ENCODE measurements at regions not wholly inside any gene's neighbourhood (a gene's known extent, or its start where the extent isn't known, plus 50 kb on each side); places are given as distances from the start of the nearest gene placed in this dataset.

DNA sequence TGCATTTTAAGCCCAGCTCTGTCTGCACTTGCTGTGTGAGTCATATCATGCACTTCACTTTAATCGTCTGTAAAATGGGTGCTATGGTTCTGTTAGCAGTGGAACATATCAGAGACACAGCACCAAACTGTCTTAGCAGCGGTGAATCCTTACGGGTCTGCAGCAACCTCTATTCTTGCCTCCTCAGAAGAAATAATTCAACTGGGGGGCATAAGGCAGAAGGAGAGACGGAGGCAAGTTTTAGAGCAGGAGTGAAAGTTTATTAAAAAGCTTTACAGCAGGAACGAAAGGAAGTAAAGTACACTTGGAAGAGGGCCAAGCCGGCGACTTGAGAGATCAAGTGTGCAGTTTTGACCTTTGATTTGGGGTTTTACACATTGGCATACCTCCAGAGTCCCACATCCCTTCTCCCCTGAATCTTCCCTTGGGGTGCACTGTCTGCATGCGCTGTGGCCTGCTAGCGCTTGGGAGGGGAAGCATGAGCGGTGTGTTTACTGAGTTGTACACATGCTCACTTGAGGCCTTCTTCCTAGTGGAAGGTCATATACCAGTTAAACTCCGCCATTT is 109.8 kb downstream of the DDX1 start:
- DNase-seq (ENCODE audit: low spot score) = no peak

DNA sequence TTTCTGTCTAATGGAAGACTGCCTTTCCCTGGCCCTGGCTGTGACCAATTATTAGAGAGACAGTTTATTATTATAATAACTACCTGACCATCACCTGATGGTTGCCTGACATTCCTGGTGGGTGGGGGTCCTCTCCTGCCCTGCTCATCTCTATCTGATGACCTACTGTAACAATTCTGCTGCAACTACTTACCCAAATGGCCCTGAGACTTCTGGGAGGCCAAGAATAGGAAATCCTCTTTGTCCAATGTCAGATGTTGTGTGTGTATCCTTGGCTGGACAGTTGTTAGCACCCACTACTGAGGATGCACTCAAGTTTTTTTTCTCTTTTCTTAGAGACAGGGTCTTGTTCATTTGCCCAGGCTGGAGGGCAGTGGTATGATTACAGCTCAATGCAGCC is 110.3 kb downstream of the DDX1 start:
- no peak for DNase-seq (ENCODE audit: low spot score)

DNA sequence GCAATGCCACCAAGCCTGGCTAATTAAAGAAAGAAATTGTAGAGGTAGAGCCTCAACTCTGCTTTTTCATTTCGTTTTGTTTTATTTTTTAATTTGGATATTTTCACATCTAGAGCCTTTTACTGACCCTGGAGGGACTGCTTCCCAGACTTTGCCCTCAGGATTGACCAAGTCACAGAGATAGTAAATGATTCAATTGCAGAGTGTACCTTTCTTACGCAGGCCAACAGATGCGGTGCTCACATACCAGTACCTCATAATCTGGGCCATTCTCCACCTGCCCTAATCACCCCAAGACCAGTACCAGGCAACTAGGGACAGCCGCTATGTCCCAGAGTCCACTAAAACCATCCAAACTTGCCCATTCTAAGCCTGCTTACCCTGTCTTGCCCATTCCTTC is 110.8 kb downstream of the DDX1 start:
- no peak for DNase-seq (ENCODE audit: low spot score)

DNA sequence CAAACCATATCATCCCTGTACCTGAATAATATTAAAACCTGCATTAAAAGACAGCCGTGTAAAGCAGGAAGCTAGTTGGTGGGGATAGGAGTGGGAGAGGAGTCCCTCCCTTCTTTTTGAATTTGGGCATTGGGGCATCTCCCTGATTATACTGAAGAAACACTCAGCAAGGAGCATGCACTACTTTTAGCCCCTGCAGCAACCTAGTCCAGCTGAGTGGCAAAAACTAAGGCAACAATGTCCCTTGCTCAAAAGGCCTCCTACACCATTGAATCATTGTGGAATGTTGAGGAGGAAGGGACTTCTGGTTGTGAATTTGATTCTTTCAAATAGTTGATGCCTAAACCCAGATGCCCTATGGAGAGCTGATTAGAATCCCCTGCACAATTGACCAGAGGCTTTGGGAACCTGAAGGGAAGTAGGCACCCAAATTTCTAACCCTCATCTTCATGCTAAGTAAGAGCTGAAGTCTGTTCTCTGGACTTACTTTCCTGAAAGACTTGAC is 111.7 kb downstream of the DDX1 start:
- no peak for DNase-seq (ENCODE audit: low spot score)

DNA sequence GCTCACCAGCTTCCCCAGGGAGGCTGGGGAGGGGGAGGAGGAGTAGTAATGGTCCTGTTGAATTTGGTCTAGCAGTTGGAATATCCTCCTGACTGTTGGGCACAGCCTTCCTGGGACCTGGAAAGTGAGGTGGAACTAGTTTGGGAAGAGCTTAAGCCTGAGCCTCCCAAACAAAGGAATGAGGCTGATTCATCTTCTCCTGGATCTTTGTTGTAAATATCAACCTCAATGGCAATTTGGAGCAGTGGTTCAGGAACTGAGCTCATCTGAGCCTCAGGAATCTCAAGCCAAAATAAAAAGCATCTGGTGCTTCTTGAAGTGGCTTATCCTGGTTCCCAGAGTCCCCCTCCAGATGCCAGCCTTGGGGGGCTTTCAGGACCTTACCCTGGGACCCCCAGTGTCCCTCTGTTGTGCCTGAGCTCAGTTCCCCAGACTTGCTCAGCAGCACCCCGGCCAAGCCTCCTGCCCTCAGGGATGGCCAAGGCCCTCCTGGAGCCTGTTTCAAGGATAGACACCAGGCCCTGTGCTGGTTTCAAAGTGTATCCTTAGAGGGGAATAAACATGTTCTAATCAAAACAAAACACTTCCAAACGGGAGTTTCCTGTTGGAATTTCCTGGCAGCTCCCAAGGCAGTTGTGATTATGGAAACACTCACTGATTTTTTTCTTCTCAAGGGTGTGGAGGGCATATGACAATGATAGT is 112.6 kb downstream of the DDX1 start:
- DNase-seq (ENCODE audit: low spot score) = no peak

DNA sequence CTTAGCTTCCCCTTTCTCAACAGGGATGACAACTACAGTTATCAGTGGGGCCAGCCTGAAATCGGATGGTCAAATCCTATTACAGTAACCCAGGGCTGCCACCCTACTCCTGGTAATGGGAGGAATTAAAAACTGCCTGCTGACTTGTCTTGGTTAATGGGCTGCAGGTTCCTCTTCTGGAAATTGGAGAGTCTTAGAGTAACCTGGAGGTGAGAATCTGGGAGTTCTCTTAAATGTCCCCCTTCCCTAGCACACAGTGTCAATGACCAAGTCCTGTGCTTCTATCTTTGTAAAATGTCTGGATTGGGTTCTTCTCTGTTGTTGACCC is 113.1 kb downstream of the DDX1 start:
- DNase-seq (ENCODE audit: low spot score) = no peak

DNA sequence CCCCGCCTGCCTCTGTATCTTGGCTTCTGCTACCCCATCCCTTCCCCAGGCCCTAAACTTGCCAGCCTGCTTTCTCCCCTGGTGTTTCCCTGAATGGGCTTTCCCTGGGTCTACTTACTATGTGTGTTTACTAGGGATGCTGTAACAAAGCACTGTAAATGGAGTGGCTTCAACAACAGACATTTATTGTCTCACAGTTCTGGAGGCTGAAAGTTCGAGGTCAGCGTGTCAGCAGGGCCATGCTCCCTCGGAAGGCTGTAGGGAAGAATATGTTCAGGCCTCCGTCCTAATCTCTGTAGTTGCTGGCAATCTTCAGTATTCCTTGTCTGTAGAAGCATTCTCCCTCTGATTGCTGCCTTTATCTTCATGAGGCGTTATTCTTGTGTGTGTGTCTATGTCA is 113.6 kb downstream of the DDX1 start:
- no peak for DNase-seq (ENCODE audit: low spot score)

DNA sequence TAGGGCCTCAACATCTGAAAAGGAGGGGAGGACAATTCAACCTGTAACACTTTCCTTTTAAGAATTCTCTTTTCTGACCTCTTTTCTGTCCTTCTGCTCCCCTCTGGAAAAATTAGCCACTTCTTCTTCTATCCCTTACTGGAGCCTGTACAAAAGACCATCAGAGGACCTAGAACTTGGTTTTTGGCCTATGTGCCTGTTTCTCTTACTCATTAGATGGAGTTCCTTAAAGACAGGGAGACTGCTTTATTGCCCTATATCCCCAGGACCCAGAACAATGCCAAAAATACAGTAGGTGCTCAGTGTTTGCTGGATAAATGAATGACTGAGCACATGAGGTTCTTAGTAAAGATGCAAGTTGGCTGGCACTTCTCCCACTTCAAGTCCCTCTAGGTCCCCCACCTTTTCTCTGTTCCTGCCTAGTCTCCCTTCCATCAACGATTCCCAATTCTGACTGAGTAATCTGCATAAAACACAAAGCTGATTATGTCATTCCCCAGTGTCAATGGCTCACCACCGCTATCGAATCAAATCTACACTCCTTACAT is 114.2 kb downstream of the DDX1 start:
- DNase-seq (ENCODE audit: low spot score) = no peak

DNA sequence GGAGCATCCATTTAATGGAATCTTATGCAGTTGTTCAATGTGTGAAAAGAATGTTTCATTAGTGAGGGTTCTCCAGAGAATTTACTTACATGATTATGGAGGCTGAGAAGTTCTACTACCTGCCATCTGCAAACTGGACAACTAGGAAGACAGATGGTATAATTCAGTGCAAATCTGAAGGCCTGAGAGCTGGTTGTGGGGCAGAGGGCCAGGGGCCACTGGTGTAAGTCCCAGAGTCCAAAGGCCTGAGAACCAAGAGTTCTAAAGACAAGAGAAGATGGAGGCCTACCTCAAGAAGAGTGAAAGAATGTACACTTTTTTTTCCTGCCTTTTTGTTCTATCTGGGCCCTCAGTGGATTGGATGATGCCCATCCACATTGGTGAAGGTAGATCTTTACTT is 114.8 kb downstream of the DDX1 start:
- DNase-seq (ENCODE audit: low spot score) = no peak

DNA sequence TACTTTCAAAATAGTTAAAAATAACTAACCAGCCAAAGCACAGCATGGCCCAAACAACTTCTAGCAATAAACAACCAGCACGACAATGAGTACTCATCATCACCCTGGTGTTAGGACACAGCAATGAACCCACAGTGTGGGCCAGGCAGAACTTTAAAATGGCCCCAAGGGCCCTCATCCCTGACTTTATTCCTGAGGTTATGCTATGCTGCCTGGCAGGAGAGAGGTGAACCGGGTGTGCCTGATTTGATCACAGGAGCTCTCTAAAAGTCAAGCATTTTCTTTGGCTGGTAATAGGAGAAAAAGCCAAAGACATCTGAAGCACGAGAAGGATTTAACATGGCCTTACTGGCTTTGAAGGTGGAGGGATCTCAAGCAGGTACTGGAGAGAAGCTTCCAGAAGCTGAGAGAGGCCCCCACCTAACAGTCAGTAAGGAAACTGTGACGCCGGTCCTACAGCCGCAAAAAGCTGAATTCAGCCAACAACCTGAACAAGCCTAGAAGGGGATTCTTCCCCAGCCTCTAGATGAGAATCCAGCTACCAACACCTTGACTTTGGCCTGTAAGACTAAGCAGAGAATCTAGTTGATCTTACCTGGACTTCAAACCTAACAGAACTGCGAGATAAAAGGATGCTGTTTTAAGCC is 115.4 kb downstream of the DDX1 start:
- DNase-seq (ENCODE audit: low spot score) = no peak

DNA sequence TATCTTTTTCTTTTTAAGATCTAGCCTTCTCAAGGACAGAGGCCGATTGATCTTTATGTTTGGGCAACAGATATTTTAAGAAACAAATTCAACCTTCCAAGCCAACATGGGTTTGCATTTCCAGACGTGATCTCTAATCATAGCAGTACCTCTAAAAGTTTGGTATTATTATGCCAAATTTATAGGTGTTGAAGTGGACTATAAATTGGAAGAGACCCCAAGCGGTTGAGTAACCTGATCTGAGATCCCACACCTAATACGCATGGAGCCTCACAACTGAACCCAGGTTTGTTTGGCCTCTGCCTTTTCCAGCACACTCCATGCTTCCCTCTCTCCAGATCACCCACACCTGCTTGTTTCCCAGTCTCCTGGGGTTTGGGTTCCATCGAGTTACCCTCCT is 116.5 kb downstream of the DDX1 start:
- no peak for DNase-seq (ENCODE audit: low spot score)

DNA sequence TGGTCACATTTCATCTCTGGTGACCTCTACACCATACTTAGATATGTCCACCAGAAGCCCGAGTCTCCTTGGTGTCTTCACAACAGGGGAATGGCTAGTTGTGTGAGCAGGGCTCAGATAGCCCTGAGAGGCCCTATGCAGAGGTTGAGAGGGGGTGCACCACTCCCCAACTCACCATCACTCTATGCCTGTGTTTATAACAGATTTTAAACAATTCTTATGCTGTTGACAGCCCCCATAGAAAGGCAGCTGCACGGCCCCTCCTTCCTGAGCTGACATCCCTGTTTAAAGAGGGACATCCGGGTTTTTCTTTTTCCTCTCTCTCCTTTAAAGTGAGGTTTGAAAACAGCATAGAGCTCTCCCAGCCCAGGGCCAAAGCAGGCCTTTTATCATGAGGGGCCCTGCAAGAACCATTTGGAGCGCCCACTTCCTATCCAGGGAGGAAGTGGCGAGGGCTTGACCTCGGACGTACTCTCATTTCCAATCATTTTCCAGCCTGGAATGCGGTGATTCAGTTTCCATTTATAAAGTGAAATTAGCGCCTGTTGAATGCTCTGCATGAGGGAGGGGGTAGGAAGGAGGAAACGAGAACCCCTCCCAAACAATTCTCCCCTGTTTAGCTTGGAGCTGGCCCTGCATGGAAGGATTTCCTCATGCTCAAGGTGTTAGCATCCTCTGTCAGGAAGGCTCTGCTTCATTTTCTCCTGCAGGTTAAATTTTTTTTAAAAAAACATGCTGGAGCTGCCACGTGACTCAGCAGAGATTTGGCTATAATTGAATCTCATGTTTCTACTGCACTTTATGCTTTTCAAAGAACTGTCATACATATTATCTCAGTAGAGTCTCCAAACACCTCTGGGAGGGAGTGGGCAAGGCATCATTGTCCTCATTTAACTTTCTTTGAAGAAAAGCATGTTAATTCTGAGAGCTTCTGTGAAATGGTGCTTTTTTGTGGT is 117.5 kb downstream of the DDX1 start:
- no peak for DNase-seq (ENCODE audit: low spot score)

DNA sequence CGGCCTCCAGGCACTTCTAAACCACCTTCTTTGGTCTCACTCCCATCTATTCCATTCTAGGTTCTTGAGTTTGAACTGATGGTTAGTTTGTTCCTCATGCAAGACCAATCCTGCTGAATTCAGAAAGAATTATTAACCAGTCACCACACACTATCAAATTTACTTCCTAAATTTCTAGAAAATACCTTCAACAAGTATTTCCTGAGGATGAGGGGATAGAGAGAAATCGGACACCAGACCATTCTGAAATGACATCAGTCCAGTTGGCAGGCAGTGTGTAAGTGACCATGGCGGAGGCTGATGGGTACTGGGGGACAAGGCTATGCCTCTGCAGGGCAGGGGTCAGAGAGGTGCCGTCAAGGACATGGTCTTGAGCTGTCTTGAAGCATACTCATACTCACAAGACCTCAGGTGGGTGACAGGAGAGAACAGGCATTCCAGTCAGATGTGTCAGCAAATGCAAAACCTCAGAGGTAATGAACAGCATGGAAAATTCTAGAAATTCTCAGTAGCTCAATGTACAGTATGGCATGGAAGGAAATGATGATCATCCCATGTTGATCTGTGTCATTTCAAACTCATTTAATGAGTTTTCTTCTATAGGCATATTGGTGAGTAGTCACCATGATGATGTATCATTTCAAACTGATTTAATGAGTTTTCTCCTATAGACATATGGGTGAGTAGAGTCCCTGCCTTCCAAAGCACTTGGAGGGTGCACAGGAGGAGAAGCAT is 119.6 kb downstream of the DDX1 start:
- DNase-seq (ENCODE audit: low spot score) = no peak

DNA sequence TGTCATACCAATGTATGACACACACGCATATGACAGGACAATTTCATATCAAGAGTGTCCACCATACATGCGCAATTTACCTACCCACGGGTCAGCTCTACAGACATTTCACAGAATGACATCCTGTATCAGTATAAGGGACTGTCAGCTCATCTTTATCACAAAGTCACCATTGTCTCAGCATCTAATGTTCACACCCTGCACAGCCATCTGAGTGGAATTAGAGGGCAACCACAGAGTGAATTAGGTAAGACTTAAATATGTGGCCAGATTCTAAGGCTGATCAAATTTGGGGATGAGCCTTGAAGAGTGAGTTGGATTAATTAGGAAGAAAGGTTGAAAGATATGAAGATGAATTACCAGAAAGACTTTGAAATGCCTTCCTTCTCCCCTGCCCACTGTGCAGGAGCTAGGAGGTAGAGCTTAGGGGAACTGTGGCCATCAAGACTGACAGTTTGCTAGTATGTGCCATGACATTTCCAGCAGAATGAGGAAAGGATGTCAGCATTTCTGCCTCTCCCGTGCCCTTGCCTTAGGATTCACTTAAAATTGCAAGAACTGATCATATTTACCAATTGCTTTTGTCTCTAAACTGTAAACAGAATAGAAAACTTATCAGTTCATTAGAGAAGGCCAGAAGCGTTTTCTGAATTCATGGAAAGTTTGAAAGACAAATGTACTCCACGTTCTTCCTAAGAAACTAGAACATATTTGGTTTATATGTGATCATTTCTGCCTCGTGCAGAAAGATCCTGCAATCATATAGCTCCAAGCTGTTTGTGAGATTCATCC is 121.1 kb downstream of the DDX1 start:
- no peak for DNase-seq (ENCODE audit: low spot score)

DNA sequence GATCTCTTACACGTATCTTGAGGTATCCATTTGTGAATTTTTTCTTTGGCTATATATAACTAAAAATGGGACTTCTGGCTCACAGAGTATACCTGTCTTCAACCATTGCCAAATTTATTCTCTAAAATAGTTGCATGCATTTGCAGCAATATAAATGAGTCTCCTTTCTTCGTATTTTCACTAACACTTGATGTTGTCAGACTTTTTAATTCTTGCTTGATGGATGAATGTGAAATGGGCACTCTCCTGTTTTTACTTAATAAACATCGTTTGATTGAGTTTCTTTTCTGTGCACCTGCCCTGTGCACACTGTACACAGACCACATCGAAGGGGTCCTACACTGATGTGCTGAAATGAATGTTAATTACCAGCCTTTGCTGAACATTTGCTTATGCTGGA is 121.8 kb downstream of the DDX1 start:
- no peak for DNase-seq (ENCODE audit: low spot score)

DNA sequence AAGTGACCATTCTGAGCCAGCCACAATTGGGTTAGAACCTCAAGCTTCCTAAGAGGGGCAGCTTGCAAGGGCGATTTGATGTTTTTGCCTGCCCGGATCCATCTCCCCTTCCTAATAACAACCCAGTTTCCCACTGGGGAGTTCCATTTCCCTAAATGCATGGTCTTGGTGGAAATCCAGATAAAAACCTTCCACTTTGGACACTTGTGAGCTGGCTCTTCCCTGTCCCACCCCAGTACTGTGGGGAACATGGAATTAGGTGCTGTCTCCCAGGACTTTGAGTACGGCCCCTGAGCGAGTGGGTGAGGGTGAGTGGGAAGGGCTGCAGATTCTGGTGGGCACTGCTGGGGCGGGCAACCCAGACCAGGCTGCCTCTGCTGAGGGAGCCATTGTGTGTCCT is 122.3 kb downstream of the DDX1 start:
- no peak for DNase-seq (ENCODE audit: low spot score)

DNA sequence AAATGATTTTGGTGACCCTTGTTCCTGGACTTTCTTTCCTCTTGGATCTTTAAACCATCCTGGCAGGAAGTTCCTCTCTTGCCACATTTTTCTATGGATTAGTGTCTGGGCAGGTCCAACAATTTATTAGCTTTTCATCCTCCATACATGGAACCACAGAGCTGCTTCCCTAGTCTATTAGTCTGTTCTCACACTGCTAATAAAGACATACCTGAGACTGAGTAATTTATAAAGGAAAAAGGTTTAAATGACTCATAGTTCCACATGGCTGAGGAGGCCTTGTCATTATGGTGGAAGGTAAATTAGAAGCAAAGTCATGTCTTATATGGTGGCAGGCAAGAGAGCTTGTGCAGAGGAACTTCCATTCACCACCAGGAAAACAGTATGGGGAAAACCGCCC is 122.9 kb downstream of the DDX1 start:
- DNase-seq (ENCODE audit: low spot score) = no peak

DNA sequence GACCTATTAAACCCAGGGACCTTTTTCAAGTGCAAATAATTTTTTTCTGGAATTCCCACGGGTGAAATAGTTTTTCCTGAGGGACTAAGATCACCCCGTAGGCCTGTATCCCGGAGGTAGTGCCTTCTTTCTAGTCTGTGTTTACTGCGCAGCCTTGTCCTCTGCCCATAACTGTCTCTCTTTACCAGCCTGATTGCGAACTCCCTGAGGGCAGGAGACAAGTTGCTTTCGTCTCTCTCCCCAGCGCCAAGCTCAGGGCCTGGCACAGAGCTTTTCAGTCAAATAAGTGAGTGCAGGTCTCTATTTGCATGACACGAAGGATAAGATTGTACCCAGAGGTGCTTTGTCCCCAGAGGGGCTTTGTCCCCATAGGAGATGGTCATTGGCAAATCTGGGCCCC is 123.9 kb downstream of the DDX1 start:
- no peak for DNase-seq (ENCODE audit: low spot score)

DNA sequence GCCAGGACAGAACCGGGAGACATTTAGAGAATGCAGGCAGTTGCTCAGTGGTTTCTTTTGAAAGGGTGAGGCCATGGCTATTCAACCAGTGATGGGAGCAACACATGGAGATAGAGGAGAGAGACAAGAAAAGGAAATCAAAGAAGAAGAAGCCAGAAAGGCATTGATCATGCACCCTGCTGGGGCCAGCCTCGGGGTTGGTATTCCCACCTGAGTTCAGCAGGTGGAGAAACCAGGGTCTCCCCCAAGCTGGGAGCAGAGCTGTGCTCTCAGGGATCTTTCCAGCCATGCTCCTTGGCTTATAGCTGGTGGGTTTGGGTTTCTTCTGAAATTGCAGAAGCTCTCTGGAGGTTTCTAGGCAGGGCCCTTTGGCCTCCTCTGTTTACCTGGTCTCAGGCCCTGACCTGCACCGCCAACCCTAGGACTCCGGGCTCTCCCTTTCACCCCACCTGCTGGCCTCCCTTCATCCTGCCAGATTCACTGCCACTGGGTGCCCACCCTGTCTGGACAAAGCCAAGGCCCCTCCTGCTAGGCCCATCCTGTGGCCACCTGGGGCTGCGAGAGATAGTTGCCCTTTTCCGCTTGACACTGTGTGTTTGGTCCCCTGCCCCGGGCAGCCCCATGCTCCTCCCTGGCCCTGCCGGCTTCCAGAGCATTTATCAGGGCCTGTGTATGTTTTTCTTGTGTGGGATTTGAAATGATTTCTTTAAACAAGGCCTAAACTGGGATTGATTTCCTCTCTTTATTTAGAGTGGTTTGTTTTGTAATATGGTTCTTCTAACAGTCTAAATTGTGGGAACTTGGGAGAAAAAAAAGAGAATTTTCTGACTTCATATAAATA is 126.7 kb downstream of the DDX1 start:
- DNase-seq (ENCODE audit: low spot score) = no peak

DNA sequence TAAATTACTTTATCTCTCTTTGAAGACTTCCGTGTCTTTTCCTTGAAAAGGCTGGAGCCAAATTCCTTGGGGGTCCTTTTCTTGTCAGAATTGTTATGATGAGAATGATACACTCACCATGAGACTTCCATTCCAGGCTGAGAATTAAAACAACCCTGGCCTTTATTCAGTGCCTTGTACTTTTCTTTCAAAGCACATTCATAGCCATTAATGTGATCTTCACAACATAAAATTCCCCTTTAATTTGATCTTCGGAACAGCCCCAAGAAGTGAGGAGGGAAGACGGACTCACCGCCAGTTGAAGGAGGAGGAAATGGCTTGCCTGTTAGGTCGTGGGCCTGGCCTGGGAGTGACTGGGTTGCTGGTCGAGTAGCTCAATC is 127.3 kb downstream of the DDX1 start:
- no peak for DNase-seq (ENCODE audit: low spot score)
